Loucy (cell line): ENCODE measurements at regions not wholly inside any gene's neighbourhood (a gene's known extent, or its start where the extent isn't known, plus 50 kb on each side); places are given as distances from the start of the nearest gene placed in this dataset.
A peak's percentile ranks its signal among the peaks of the same experiment; 100 is the strongest.

Source experiments
- H2AFZ ChIP-seq: fragments of 200-600 bp; sonication (generic); 2 replicates; pipeline ENCODE4 v1.6.0; 2016; ENCODE audit warnings: antibody characterized with exemption, mild to moderate bottlenecking, low read length, moderate library complexity
- H3F3A ChIP-seq: fragments of 200-600 bp; 2 replicates; pipeline ENCODE4 v1.6.0; 2016; ENCODE audit warnings: antibody characterized with exemption, low read depth, mild to moderate bottlenecking
- H3K27me3 ChIP-seq: fragments of 200-600 bp; sonication (generic); 2 replicates; pipeline ENCODE4 v1.6.1; 2014; ENCODE audit warnings: low read length, mild to moderate bottlenecking; ENCODE audit not compliant: insufficient read depth, poor library complexity, severe bottlenecking
- H3K36me3 ChIP-seq: fragments of 200-600 bp; sonication (generic); 2 replicates; pipeline ENCODE4 v1.6.1; 2016; ENCODE audit warnings: low read length; ENCODE audit not compliant: insufficient read depth
- H3K4me1 ChIP-seq: fragments of 200-600 bp; sonication (generic); 2 replicates; pipeline ENCODE4 v1.5.1; 2014; ENCODE audit warnings: low read length, mild to moderate bottlenecking; ENCODE audit not compliant: insufficient read depth, poor library complexity, severe bottlenecking
- H3K4me2 ChIP-seq: fragments of 200-600 bp; sonication (generic); 2 replicates; pipeline ENCODE4 v1.6.0; 2014; ENCODE audit warnings: antibody characterized with exemption, low read length, low read depth, mild to moderate bottlenecking; ENCODE audit not compliant: poor library complexity, severe bottlenecking
- H3K4me3 ChIP-seq: fragments of 200-600 bp; sonication (generic); 2 replicates; pipeline ENCODE4 v1.5.1; 2014; ENCODE audit warnings: low read length, mild to moderate bottlenecking, mixed read lengths; ENCODE audit not compliant: poor library complexity, severe bottlenecking
- H3K79me2 ChIP-seq: fragments of 200-600 bp; sonication (generic); 2 replicates; pipeline ENCODE4 v1.6.1; 2014; ENCODE audit warnings: low read length; ENCODE audit not compliant: insufficient read depth
- H3K9ac ChIP-seq: fragments of 200-600 bp; sonication (generic); 2 replicates; pipeline ENCODE4 v1.6.0; 2014; ENCODE audit warnings: mild to moderate bottlenecking, low read depth, low read length, moderate library complexity; ENCODE audit not compliant: poor library complexity, severe bottlenecking
- H3K9me2 ChIP-seq: fragments of 200-600 bp; sonication (generic); replicated peaks from 2 replicates; pipeline ENCODE4 v1.6.1; 2016; ENCODE audit warnings: low read depth, low read length, mixed read lengths
- H3K9me3 ChIP-seq: fragments of 200-600 bp; sonication (generic); 2 replicates; pipeline ENCODE4 v1.6.1; 2014; ENCODE audit warnings: mild to moderate bottlenecking, antibody characterized with exemption, low read length, low read depth; ENCODE audit not compliant: insufficient read depth
- H4K20me1 ChIP-seq: fragments of 200-600 bp; sonication (generic); 2 replicates; pipeline ENCODE4 v1.6.0; 2014; ENCODE audit warnings: antibody characterized with exemption, low read length, mild to moderate bottlenecking; ENCODE audit not compliant: insufficient read depth, poor library complexity, severe bottlenecking
- CTCF ChIP-seq: fragments of 200-600 bp; sonication (generic); conservative IDR thresholded peaks from 2 replicates; pipeline ENCODE4 v1.5.1; 2014; ENCODE audit warnings: mild to moderate bottlenecking, antibody characterized with exemption, low read length
- EZH2phosphoT487 ChIP-seq: fragments of 200-600 bp; IDR thresholded peaks from 2 replicates; pipeline ENCODE4 v1.6.1; 2018; ENCODE audit warnings: antibody characterized with exemption, mild to moderate bottlenecking, moderate library complexity, borderline replicate concordance

DNA sequence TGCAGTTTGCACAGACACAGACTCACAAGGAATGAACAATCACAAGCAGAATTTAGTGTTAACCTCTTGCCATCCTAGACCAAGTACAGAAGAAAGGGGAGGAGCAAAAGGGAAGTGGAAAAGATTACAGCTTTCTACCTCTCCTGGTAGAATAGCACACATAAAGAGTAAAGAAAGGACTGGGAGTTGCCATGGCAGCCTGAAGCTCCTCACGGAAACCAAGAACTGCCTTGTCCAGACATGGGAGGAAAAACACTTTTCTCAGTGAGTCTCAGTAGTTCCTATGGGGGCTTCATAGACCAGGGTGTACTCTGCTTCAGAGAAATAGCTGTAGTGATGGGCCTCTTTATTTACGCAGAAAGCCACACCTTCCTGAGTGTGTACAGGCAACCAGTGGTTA is 114.7 kb upstream of the GAP43 start:
- Histone ChIP-seq H3K36me3 (no peaks in the 10 kb centered on the region), H3K4me2 (no peak overlapping the region), H3F3A (no peaks in the 10 kb centered on the region), H3K9me2 (no peaks in the 10 kb centered on the region), H3K9me3 (no peaks in the 10 kb centered on the region; the same call in 1 of the 2 replicates), H3K4me1 (peaks cover 7% of the 10 kb centered on the region), H3K27me3 (no peaks in the 10 kb centered on the region), H4K20me1 (no peaks in the 10 kb centered on the region), H2AFZ (no peak overlapping the region), H3K79me2 (no peaks in the 10 kb centered on the region), H3K9ac (no peak overlapping the region), H3K4me3 (no peak overlapping the region)
- TF ChIP-seq CTCF (no peak), EZH2phosphoT487 (no peak)

DNA sequence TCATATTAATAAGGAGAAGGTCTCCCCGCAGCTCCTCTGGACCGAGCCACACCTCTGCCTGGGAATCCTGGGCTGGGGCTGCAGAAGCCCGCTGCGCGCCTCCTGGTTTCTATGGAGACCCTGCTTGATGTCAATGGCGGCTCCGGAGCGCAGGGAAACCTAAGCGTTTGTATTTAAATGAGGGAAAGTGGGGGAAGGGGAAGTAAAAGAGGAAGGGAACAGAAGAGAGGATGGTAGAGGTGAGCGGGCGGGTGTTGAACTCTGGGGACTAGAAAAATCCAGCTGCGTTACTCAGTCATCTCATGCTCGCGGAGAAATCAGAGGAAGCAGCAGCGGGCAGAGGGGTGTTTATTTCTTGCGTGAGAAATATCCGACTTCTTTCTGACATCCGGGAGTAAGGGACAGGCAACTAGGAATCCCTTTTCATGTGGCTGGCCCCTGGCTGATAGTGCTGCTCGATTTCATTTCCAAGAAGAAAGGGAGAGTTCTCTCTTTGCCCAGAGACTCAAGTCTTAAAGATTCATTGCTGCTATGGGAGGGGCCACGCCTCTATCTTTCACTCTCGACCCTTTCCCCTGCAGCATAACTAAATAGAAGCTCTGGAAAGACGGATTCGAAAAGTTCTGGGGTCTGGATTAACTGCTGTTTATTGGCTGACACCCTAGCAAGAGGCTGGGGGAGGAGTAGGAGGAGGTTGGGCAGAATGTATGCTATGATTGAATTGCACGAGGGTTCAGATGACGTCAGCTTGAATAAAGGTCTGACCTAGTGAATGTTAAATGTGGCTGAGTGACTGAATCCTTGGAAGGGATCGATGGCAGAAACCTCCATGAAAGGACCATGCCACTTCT is 110.5 kb upstream of the GAP43 start:
- Histone ChIP-seq H3K9me3 (no peaks in the 10 kb centered on the region), H3K9me2 (no peaks in the 10 kb centered on the region), H3F3A (no peaks in the 10 kb centered on the region), H3K27me3 (no peaks in the 10 kb centered on the region), H3K36me3 (no peaks in the 10 kb centered on the region), H4K20me1 (no peaks in the 10 kb centered on the region), H3K4me1 (peaks cover 7% of the 10 kb centered on the region), H3K4me2 (peak overlapping the region; percentile 88), H3K9ac (peak overlapping the region; percentile 33), H3K4me3 (peak overlapping the region; percentile 73), H2AFZ (peak overlapping the region; percentile 91), H3K79me2 (no peaks in the 10 kb centered on the region)
- TF ChIP-seq CTCF = no peak
- no peak for TF ChIP-seq EZH2phosphoT487

- H3K4me2 ChIP-seq = peak overlapping the region; percentile 88
- H3K4me3 ChIP-seq = peak overlapping the region; percentile 73
These were observed 109.9 kb upstream of the GAP43 start for GRCh38 chr3:115513416-115513800.

More at GRCh38 chr3:115513416-115513800, 109.9 kb upstream of the GAP43 start:
- H4K20me1 ChIP-seq = no peaks in the 10 kb centered on the region
- H3F3A ChIP-seq = no peaks in the 10 kb centered on the region
- H3K79me2 ChIP-seq = no peaks in the 10 kb centered on the region
- no peaks in the 10 kb centered on the region for H3K27me3 ChIP-seq
- peak overlapping the region; percentile 91 for H2AFZ ChIP-seq
- H3K4me1 ChIP-seq = peaks cover 7% of the 10 kb centered on the region
- H3K9me2 ChIP-seq = no peaks in the 10 kb centered on the region
- no peak overlapping the region for H3K9ac ChIP-seq
- no peaks in the 10 kb centered on the region for H3K9me3 ChIP-seq
- H3K36me3 ChIP-seq = no peaks in the 10 kb centered on the region
- no peak for TF ChIP-seq CTCF
- TF ChIP-seq EZH2phosphoT487 = no peak
